GM12878 (cell line): ENCODE measurements at regions not wholly inside any gene's neighbourhood (a gene's known extent, or its start where the extent isn't known, plus 50 kb on each side); places are given as distances from the start of the nearest gene placed in this dataset.

Experiments
- ATAC-seq: fragments of 200-7000 bp; cut with Tn5 transposase; 3 replicates; pipeline ENCODE4 v1.9.1; 2020; ENCODE audit warnings: mild to moderate bottlenecking, moderate library complexity
- BruUV-seq: library from RNA; stranded (reverse); fragments of 400-500 nt; replicated peaks from 2 replicates; lab custom pipeline; 2021; lab: Mats Ljungman, UMichigan
- CTCF ChIA-PET: fragments of 300-600 bp; sonication (Branson Sonifier 250); formaldehyde crosslinking; extraction: SDS; loops from one replicate; lab custom pipeline; 2021; ENCODE audit warnings: inconsistent platforms; lab: Yijun Ruan, JAX
- POLR2A ChIA-PET: fragments of 350-600 bp; formaldehyde crosslinking; extraction: SDS; loops from one replicate; lab custom pipeline; 2021; ENCODE audit warnings: inconsistent platforms; lab: Charles Lee
- RAD21 ChIA-PET: fragments of 300-600 bp; sonication (Branson Sonifier 250); formaldehyde crosslinking; loops from one replicate; lab custom pipeline; 2023; ENCODE audit warnings: antibody characterized with exemption; ENCODE audit not compliant: unreplicated experiment; lab: Charles Lee
- SMC1A ChIA-PET: fragments of 300-600 bp; sonication (Branson Sonifier 250); formaldehyde crosslinking; loops from one replicate; lab custom pipeline; 2023; ENCODE audit not compliant: unreplicated experiment, uncharacterized antibody; lab: Charles Lee
- DNase-seq: peaks from one replicate; pipeline ENCODE4 v3.0.0-alpha.2; 2011; ENCODE audit warnings: low read depth, low spot score
- FAIRE-seq: peaks from 3 replicates; lab custom pipeline; 2011; peaks lifted over from hg19 to GRCh38; lab: Jason Lieb, UNC
- H2AFZ ChIP-seq: 2 replicates; pipeline ENCODE4 v1.6.0; 2011; ENCODE audit warnings: low read depth, low read length, control low read depth; ENCODE audit not compliant: control insufficient read depth
- H3K27ac ChIP-seq: 2 replicates; pipeline ENCODE4 v1.5.1; 2011; ENCODE audit warnings: control low read depth; ENCODE audit not compliant: control insufficient read depth, insufficient read depth
- H3K27me3 ChIP-seq, 2 experiments: replicated peaks in 1 of 2; 2 replicates each; pipeline versions ENCODE4 v1.6.0 to v1.6.1; 2011; ENCODE audit warnings: low read length in 1 of 2; ENCODE audit not compliant: control insufficient read depth in 2 of 2, insufficient read depth in 2 of 2
- H3K36me3 ChIP-seq, 2 experiments: 2 replicates each; pipeline ENCODE4 v1.5.1; 2011; ENCODE audit warnings: low read length in 1 of 2; ENCODE audit not compliant: control insufficient read depth in 2 of 2, insufficient read depth in 2 of 2
- H3K4me1 ChIP-seq: 2 replicates; pipeline ENCODE4 v1.6.1; 2011; ENCODE audit warnings: mild to moderate bottlenecking, low read length, moderate library complexity, mixed read lengths; ENCODE audit not compliant: control insufficient read depth, insufficient read depth
- H3K4me2 ChIP-seq: 2 replicates; pipeline ENCODE4 v1.6.0; 2011; ENCODE audit warnings: control low read depth; ENCODE audit not compliant: control insufficient read depth, insufficient read depth
- H3K4me3 ChIP-seq: fragments of 200-600 bp; sonication (generic); 2 replicates; pipeline ENCODE4 v1.5.1; 2016
- H3K79me2 ChIP-seq: 2 replicates; pipeline ENCODE4 v1.6.0; 2011; ENCODE audit warnings: low read length; ENCODE audit not compliant: control insufficient read depth, insufficient read depth
- H3K9ac ChIP-seq: 2 replicates; pipeline ENCODE4 v1.8.0; 2011; ENCODE audit warnings: low read length, control low read depth, mixed read lengths; ENCODE audit not compliant: control insufficient read depth, insufficient read depth
- H3K9me3 ChIP-seq: replicated peaks from 3 replicates; pipeline ENCODE4 v1.5.1; 2011; ENCODE audit warnings: mild to moderate bottlenecking, low read length; ENCODE audit not compliant: control insufficient read depth, insufficient read depth
- H4K20me1 ChIP-seq: 2 replicates; pipeline ENCODE4 v1.6.0; 2011; ENCODE audit not compliant: control insufficient read depth, insufficient read depth
- ATF7 ChIP-seq: fragments of 450-650 bp; IDR thresholded peaks from 2 replicates; pipeline ENCODE4 v1.6.1; 2016; ENCODE audit warnings: low read depth, mild to moderate bottlenecking
- BACH1 ChIP-seq: fragments of 450-650 bp; IDR thresholded peaks from 2 replicates; pipeline ENCODE4 v1.6.1; 2017; ENCODE audit warnings: mild to moderate bottlenecking, borderline replicate concordance
- IKZF1 ChIP-seq: fragments of 450-650 bp; conservative IDR thresholded peaks from 2 replicates; pipeline ENCODE4 v1.6.1; 2017; ENCODE audit warnings: antibody characterized with exemption, mild to moderate bottlenecking
- IRF3 ChIP-seq: fragments of 450-650 bp; IDR thresholded peaks from 2 replicates; pipeline ENCODE4 v1.6.1; 2014; ENCODE audit warnings: mild to moderate bottlenecking
- MXI1 ChIP-seq: fragments of 150-350 bp; IDR thresholded peaks from 2 replicates; pipeline ENCODE4 v1.6.1; 2011; ENCODE audit warnings: low read depth, mild to moderate bottlenecking, inconsistent platforms, low read length, improper control_type of control experiment
- PML ChIP-seq: IDR thresholded peaks from 2 replicates; pipeline ENCODE4 v1.6.1; 2012; ENCODE audit warnings: low read length, inconsistent platforms
- RBBP5 ChIP-seq: fragments of 200-600 bp; sonication (generic); conservative IDR thresholded peaks from 2 replicates; pipeline ENCODE4 v1.6.1; 2016
- RCOR1 ChIP-seq: conservative IDR thresholded peaks from 2 replicates; pipeline ENCODE4 v1.6.1; 2012; ENCODE audit warnings: low read depth, low read length, improper control_type of control experiment
- RELB ChIP-seq: fragments of 450-650 bp; IDR thresholded peaks from 2 replicates; pipeline ENCODE4 v1.6.1; 2017; ENCODE audit warnings: low read depth, mild to moderate bottlenecking, moderate library complexity
- TCF12 ChIP-seq: IDR thresholded peaks from 2 replicates; pipeline ENCODE4 v1.6.1; 2011; ENCODE audit warnings: low read depth, mild to moderate bottlenecking, low read length
- WRNIP1 ChIP-seq: IDR thresholded peaks from 2 replicates; pipeline ENCODE4 v1.6.1; 2011; ENCODE audit warnings: low read depth, low read length, improper control_type of control experiment, borderline replicate concordance
- ZNF592 ChIP-seq: fragments of 450-650 bp; IDR thresholded peaks from 2 replicates; pipeline ENCODE4 v1.6.1; 2017; ENCODE audit warnings: mild to moderate bottlenecking, moderate library complexity
- WGBS: methylation state at CpG from one replicate; pipeline ENCODE4 v1.1.6; 2016; ENCODE audit warnings: low lambda C conversion rate; ENCODE audit not compliant: insufficient replicate concordance, insufficient coverage; ENCODE audit errors: missing lambda C conversion rate; 5-methylcytosine and 5-hydroxymethylcytosine counted together
- in situ Hi-C: fragments of 300-500 bp; cut with MboI; formaldehyde crosslinking; loops from 9 replicates; pipeline ENCODE4 v1.14.3; 2018; ENCODE audit warnings: mixed read lengths
- intact Hi-C: fragments of 100-400 bp; cut with micrococcal nuclease; formaldehyde crosslinking; loops from one replicate; pipeline ENCODE4 v1.14.2; 2022; ENCODE audit not compliant: unreplicated experiment

DNA sequence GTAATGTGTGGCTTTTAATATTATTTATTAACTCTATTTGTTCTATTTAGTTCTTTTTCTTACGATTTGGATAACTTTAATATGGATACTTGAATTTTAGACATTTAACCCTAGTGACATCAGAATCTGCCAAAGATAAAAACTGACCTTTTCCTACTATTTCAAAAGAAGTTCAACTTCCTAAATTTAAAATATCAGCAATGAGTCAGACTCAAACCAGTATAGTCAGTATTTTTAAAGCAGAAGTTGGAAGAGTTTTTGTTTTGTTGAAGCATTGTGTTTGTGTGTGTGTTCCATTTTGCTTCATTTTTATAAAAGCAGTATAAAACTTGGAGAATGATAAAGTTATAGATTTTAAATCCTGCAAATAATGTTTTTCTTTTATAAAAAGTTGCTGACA is 251.8 kb upstream of the RASA1 start (continued):
- no peak for TF ChIP-seq RELB
- TF ChIP-seq RCOR1, result no peak
- TF ChIP-seq IRF3, result no peak

DNA sequence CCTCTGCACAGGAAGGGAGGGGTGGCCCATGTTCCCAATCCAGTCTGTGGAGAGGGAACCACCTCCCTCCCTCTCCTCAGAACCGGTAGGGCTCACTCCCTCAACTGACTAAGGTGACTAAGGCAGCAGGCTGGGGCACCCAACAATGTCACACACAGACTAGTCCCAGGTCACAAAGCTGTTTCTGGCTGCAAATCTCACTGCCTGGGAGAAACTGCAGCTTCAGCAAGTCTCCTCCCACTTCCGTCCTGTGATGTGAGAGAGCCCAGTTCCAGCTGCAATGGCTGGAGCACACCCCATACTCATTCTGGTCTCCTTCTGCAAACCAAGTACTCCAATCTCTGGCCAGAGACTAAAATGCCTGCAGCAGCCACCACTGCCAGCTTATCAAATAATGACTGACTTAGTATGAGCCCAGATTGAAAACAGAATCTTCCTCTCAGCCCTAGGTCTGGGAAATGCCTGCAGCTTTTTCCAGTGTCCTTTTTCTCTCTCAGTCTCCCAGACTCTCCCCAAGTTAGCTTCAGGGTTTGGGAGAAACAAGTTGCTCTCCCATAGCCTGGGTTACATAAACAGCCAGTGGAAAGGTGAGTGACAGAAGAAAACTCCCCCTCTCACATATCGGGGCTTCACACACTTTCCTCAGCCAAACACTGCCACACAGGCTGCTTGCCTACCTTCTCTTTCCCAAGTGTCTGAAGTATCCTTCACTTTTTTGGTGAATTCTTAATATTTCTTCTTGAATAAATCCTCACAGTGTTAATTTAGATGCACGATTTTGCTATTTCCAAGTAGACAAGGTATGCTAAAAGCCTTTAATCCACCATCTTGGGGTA is 247.4 kb upstream of the RASA1 start:
- ChIA-PET RAD21 (interaction anchor here (1.0 to 1.5 kb wide), 4 partner anchors 8 to 380 kb away, joined by 3 to 11 read pairs (median 4); no protein-coding TSS in a partner anchor), POLR2A (no interaction called here), CTCF (interaction anchor here (1.1 to 3.0 kb wide), 5 partner anchors 9 to 380 kb away, joined by 3 to 22 read pairs (median 5); no protein-coding TSS in a partner anchor), SMC1A (interaction anchor here (0.6 to 2.2 kb wide), 11 partner anchors 9 to 391 kb away, joined by 3 to 8 read pairs (median 4); no protein-coding TSS in a partner anchor)
- H3K4me1 ChIP-seq, result peaks cover 11% of the 10 kb centered on the region
- peak overlapping the region; percentile 42; the same call in 1 of the 2 replicates for H3K9ac ChIP-seq
- WGBS, result 18% methylated on average over 4 of the region's 4 CpGs
- peak overlapping the region; percentile 68 for H3K4me2 ChIP-seq
- intact Hi-C loops, result no loop called here
- peak overlapping the region; percentile 67 for H3K27ac ChIP-seq
- H3K79me2 ChIP-seq, result no peaks in the 10 kb centered on the region
- H3K27me3 ChIP-seq, result no peaks in the 10 kb centered on the region
- no peaks in the 10 kb centered on the region for H3K36me3 ChIP-seq
- DNase-seq, result peak; percentile 47
- ATAC-seq, result peak; percentile 94
- H2AFZ ChIP-seq, result peak overlapping the region; percentile 82
- no peaks in the 10 kb centered on the region for H3K9me3 ChIP-seq
- no TSS peak for BruUV-seq
- peak overlapping the region; percentile 31; the same call in 1 of the 2 replicates for H3K4me3 ChIP-seq
- in situ Hi-C loops, result no loop called here
- H4K20me1 ChIP-seq, result no peaks in the 10 kb centered on the region
- FAIRE-seq, result peak; percentile 59
- TF ChIP-seq RBBP5 (no peak), ZNF592 (no peak), WRNIP1 (no peak), PML (no peak), MXI1 (no peak), IKZF1 (peak; percentile 33; the same call in 1 of the 2 replicates), ATF7 (no peak), TCF12 (no peak), BACH1 (no peak)
